ENCODE measurements at regions not wholly inside any gene's neighbourhood (a gene's known extent, or its start where the extent isn't known, plus 50 kb on each side); places are given as distances from the start of the nearest gene placed in this dataset.

DNA sequence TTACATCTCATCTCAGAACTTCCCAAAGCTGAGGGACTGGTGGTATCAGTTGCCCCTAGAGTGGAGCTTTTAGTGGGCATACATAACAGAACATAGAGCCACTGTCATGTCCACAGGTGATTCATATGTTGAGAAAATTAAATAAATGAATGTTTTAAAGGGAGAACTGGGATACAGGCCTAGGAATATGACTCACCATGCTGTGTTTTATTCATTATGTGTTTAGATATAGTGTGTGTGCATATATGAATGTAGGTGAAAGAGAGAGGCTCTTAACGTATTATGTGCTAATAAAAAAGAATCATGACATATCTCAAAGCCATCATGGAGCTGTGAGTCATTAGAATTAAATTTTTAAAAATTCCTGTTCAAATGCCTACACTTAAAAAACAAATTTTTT lies 332.2 kb upstream of the RSPO3 start (continued):
- TF ChIP-seq HMGXB4 (CRISPR knock-in tag; IDR thresholded peaks at IDR 0.05) (no peak), ZNF416 (CRISPR knock-in tag; IDR thresholded peaks at IDR 0.05) (no peak), NR2C2 (CRISPR knock-in tag; IDR thresholded peaks at IDR 0.05) (no peak)
- TF ChIP-seq, protein P1, sequence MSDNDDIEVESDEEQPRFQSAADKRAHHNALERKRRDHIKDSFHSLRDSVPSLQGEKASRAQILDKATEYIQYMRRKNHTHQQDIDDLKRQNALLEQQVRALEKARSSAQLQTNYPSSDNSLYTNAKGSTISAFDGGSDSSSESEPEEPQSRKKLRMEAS (CRISPR knock-in tag; IDR thresholded peaks at IDR 0.05): no peak

- DNase-seq (ENCODE audit: low spot score) (no peak), ATAC-seq (no peak)
- Mint-ChIP-seq H3K36me3 (no peaks in the 10 kb centered on the region), H3K4me3 (no peak overlapping the region), H3K27ac (no peak overlapping the region), H3K4me1 (no peaks in the 10 kb centered on the region), H3K27me3 (ENCODE audit: low read depth) (no peaks in the 10 kb centered on the region), H3K9me3 (no peaks in the 10 kb centered on the region)
- POLR2A ChIA-PET: interaction anchor here (0.7 kb wide), 1 partner anchor 30 kb away, joined by 6 read pairs; no protein-coding TSS in a partner anchor
- TF ChIP-seq, protein P1 (CRISPR knock-in tag; IDR thresholded peaks at IDR 0.05): no peak
- TF ChIP-seq GABPB1 (CRISPR knock-in tag; IDR thresholded peaks at IDR 0.05) (no peak), TP53 (CRISPR knock-in tag; IDR thresholded peaks at IDR 0.05) (no peak), OVOL2 (CRISPR knock-in tag; IDR thresholded peaks at IDR 0.05; ENCODE audit: borderline replicate concordance) (no peak), ARID4B (CRISPR knock-in tag; IDR thresholded peaks at IDR 0.05; ENCODE audit: borderline replicate concordance) (no peak), ATF1 (CRISPR knock-in tag; IDR thresholded peaks at IDR 0.05) (no peak)
- TF ChIP-seq, protein P2, sequence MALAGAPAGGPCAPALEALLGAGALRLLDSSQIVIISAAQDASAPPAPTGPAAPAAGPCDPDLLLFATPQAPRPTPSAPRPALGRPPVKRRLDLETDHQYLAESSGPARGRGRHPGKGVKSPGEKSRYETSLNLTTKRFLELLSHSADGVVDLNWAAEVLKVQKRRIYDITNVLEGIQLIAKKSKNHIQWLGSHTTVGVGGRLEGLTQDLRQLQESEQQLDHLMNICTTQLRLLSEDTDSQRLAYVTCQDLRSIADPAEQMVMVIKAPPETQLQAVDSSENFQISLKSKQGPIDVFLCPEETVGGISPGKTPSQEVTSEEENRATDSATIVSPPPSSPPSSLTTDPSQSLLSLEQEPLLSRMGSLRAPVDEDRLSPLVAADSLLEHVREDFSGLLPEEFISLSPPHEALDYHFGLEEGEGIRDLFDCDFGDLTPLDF (CRISPR knock-in tag; IDR thresholded peaks at IDR 0.05): no peak
- TF ChIP-seq, protein P3, sequence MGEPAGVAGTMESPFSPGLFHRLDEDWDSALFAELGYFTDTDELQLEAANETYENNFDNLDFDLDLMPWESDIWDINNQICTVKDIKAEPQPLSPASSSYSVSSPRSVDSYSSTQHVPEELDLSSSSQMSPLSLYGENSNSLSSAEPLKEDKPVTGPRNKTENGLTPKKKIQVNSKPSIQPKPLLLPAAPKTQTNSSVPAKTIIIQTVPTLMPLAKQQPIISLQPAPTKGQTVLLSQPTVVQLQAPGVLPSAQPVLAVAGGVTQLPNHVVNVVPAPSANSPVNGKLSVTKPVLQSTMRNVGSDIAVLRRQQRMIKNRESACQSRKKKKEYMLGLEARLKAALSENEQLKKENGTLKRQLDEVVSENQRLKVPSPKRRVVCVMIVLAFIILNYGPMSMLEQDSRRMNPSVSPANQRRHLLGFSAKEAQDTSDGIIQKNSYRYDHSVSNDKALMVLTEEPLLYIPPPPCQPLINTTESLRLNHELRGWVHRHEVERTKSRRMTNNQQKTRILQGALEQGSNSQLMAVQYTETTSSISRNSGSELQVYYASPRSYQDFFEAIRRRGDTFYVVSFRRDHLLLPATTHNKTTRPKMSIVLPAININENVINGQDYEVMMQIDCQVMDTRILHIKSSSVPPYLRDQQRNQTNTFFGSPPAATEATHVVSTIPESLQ (CRISPR knock-in tag; IDR thresholded peaks at IDR 0.05): no peak
- TF ChIP-seq, protein P4, sequence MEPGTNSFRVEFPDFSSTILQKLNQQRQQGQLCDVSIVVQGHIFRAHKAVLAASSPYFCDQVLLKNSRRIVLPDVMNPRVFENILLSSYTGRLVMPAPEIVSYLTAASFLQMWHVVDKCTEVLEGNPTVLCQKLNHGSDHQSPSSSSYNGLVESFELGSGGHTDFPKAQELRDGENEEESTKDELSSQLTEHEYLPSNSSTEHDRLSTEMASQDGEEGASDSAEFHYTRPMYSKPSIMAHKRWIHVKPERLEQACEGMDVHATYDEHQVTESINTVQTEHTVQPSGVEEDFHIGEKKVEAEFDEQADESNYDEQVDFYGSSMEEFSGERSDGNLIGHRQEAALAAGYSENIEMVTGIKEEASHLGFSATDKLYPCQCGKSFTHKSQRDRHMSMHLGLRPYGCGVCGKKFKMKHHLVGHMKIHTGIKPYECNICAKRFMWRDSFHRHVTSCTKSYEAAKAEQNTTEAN (CRISPR knock-in tag; IDR thresholded peaks at IDR 0.05): no peak
- CTCF ChIA-PET: no interaction called here
These were observed 330.8 kb upstream of the RSPO3 start for GRCh38 chr6:126787635-126788034.

Measured in WTC11 (cell line).